Neural crest cell (in vitro differentiated cells): ENCODE measurements at regions not wholly inside any gene's neighbourhood (a gene's known extent, or its start where the extent isn't known, plus 50 kb on each side); places are given as distances from the start of the nearest gene placed in this dataset.

Experiments used
- DNase-seq: peaks from one replicate; pipeline ENCODE4 v3.0.0; 2021; ENCODE audit warnings: low read depth, mixed read lengths, low spot score
- H3K27ac Mint-ChIP-seq: one replicate; pipeline ENCODE4 v1.8.0; 2021; ENCODE audit warnings: mild to moderate bottlenecking, mixed read lengths; ENCODE audit not compliant: unreplicated experiment
- H3K27me3 Mint-ChIP-seq: 2 replicates; pipeline ENCODE4 v1.8.0; 2021; ENCODE audit warnings: low read depth, mild to moderate bottlenecking, mixed read lengths
- H3K36me3 Mint-ChIP-seq: 2 replicates; pipeline ENCODE4 v1.8.0; 2021; ENCODE audit warnings: low read depth, mild to moderate bottlenecking, mixed read lengths
- H3K4me1 Mint-ChIP-seq: 2 replicates; pipeline ENCODE4 v1.8.0; 2021; ENCODE audit warnings: mixed read lengths
- H3K4me3 Mint-ChIP-seq: one replicate; pipeline ENCODE4 v1.8.0; 2021; ENCODE audit warnings: mild to moderate bottlenecking, mixed read lengths
- H3K9me3 Mint-ChIP-seq: 2 replicates; pipeline ENCODE4 v1.8.0; 2021; ENCODE audit warnings: mixed read lengths
- CTCF ChIP-seq: fragments of 200-600 bp; sonication (generic); conservative IDR thresholded peaks from 2 replicates; pipeline ENCODE4 v1.5.0; 2021; ENCODE audit warnings: antibody characterized with exemption, mild to moderate bottlenecking

- Mint-ChIP-seq H3K27me3 (no peaks in the 10 kb centered on the region), H3K4me3 (no peak overlapping the region), H3K36me3 (peaks cover 2% of the 10 kb centered on the region), H3K27ac (no peak overlapping the region), H3K4me1 (peaks cover 29% of the 10 kb centered on the region), H3K9me3 (peaks cover 2% of the 10 kb centered on the region)
- DNase-seq: no peak
- TF ChIP-seq CTCF: no peak
Measured at GRCh38 chr4:25486171-25486570, 109.1 kb downstream of the ANAPC4 start.

GRCh38 chr4:25487155-25487554, 110.1 kb downstream of the ANAPC4 start:
- peaks cover 20% of the 10 kb centered on the region for H3K4me1 Mint-ChIP-seq
- TF ChIP-seq CTCF: no peak
- H3K4me3 Mint-ChIP-seq: no peak overlapping the region
- peaks cover 4% of the 10 kb centered on the region for H3K36me3 Mint-ChIP-seq
- H3K9me3 Mint-ChIP-seq: peaks cover 2% of the 10 kb centered on the region
- no peak overlapping the region for H3K27ac Mint-ChIP-seq
- no peak for DNase-seq
- no peaks in the 10 kb centered on the region for H3K27me3 Mint-ChIP-seq

GRCh38 chr4:25489253-25489797, 112.3 kb downstream of the ANAPC4 start:
- no peaks in the 10 kb centered on the region for H3K27me3 Mint-ChIP-seq
- H3K36me3 Mint-ChIP-seq: peaks cover 4% of the 10 kb centered on the region
- no peak for DNase-seq
- no peak overlapping the region for H3K27ac Mint-ChIP-seq
- no peak overlapping the region for H3K4me3 Mint-ChIP-seq
- H3K4me1 Mint-ChIP-seq: peaks cover 14% of the 10 kb centered on the region
- no peak for TF ChIP-seq CTCF
- peaks cover 9% of the 10 kb centered on the region for H3K9me3 Mint-ChIP-seq

GRCh38 chr4:25493466-25493865, 116.4 kb downstream of the ANAPC4 start:
- H3K4me1 Mint-ChIP-seq: no peaks in the 10 kb centered on the region
- no peak overlapping the region for H3K4me3 Mint-ChIP-seq
- TF ChIP-seq CTCF: no peak
- H3K27me3 Mint-ChIP-seq: no peaks in the 10 kb centered on the region
- H3K9me3 Mint-ChIP-seq: peaks cover 7% of the 10 kb centered on the region
- no peak for DNase-seq
- no peak overlapping the region for H3K27ac Mint-ChIP-seq
- peaks cover 5% of the 10 kb centered on the region for H3K36me3 Mint-ChIP-seq

GRCh38 chr4:25494166-25494565, 117.1 kb downstream of the ANAPC4 start:
- Mint-ChIP-seq H3K4me3 (no peak overlapping the region), H3K27ac (no peak overlapping the region), H3K27me3 (no peaks in the 10 kb centered on the region)

More at GRCh38 chr4:25494166-25494565, 117.1 kb downstream of the ANAPC4 start:
- Mint-ChIP-seq H3K36me3 (peaks cover 5% of the 10 kb centered on the region), H3K4me1 (no peaks in the 10 kb centered on the region), H3K9me3 (peaks cover 7% of the 10 kb centered on the region)
- no peak for TF ChIP-seq CTCF
- no peak for DNase-seq
